Activated naive CD4-positive, alpha-beta T cell treated with anti-CD3 and anti-CD28 coated beads, Interleukin-2, amount 10 ng/mL, durations not matched to agents 7 days and 5 days (primary cell): ENCODE measurements at regions not wholly inside any gene's neighbourhood (a gene's known extent, or its start where the extent isn't known, plus 50 kb on each side); places are given as distances from the start of the nearest gene placed in this dataset.
"Not testable (repeated sequence)": the region's sequence is repeated elsewhere in the genome, so short reads cannot be mapped to it uniquely, and the experiment has no call there.

ENCODE experiments used
- CTCF ChIA-PET: fragments of 350-600 bp; sonication (Branson Sonifier 250); formaldehyde crosslinking; loops from one replicate; lab custom pipeline; 2021; ENCODE audit warnings: antibody characterized with exemption; lab: Charles Lee
- DNase-seq: peaks from one replicate; pipeline ENCODE4 v3.0.0-alpha.2; 2020
- H3K27ac Mint-ChIP-seq: one replicate; pipeline ENCODE4 v1.8.0; 2021; ENCODE audit warnings: mild to moderate bottlenecking, moderate library complexity, mixed read lengths
- H3K27me3 Mint-ChIP-seq: one replicate; pipeline ENCODE4 v1.8.0; 2021; ENCODE audit warnings: mild to moderate bottlenecking, mixed read lengths
- H3K36me3 Mint-ChIP-seq: one replicate; pipeline ENCODE4 v1.8.0; 2021; ENCODE audit warnings: mixed read lengths
- H3K4me1 Mint-ChIP-seq: one replicate; pipeline ENCODE4 v1.8.0; 2021; ENCODE audit warnings: mixed read lengths
- H3K4me3 Mint-ChIP-seq: one replicate; pipeline ENCODE4 v1.8.0; 2021; ENCODE audit warnings: mild to moderate bottlenecking, moderate library complexity, mixed read lengths
- H3K9me3 Mint-ChIP-seq: one replicate; pipeline ENCODE4 v1.8.0; 2021; ENCODE audit warnings: mixed read lengths

DNA sequence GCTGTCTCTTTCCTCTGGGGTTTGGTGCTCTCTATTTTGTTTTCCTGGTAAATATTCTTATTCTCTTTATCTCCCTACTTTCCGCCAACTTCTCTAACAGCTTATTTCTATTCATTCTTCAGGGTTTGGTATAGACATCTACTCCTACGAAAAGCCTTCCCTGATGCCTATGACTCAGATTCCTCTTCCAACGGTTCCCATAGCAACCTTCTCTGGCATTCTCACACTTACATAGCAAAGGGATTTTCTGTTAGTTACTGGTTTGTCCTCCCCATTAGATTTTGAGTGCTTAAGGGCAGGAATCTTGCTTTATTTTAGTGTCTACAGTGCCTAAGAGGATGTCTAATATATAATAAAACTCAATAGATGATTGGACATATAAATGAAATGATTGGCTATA is 407.6 kb upstream of the DEPDC1 start:
- no peaks in the 10 kb centered on the region for H3K36me3 Mint-ChIP-seq
- no peak overlapping the region for H3K27ac Mint-ChIP-seq
- no peaks in the 10 kb centered on the region for H3K27me3 Mint-ChIP-seq

DNA sequence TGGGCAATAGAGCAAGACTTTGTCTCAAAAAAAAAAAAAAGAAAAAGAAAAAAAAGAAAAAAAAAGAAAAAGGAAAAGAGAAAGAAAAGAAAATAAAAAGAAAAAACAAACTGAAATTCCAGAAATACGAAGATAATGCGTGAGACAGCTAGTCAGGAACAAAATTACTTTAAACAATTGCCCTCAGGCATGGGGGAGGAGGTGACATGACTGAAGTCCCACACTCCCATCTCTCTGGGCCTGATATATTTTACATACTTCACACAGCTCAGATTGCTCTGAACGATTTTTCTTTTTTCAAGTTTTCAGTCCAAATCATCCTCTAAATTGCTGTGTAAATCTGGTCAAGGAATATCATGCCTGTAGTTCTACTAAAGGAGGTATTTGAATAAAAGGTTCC is 409.5 kb upstream of the DEPDC1 start:
- CTCF ChIA-PET: no interaction called here
- no peaks in the 10 kb centered on the region for H3K36me3 Mint-ChIP-seq
- no peaks in the 10 kb centered on the region for H3K27me3 Mint-ChIP-seq
- DNase-seq: no peak
- H3K4me1 Mint-ChIP-seq: no peaks in the 10 kb centered on the region
- no peak overlapping the region for H3K4me3 Mint-ChIP-seq
- peaks cover 14% of the 10 kb centered on the region for H3K9me3 Mint-ChIP-seq
- no peak overlapping the region for H3K27ac Mint-ChIP-seq

More for the DNA sequence above, 407.6 kb upstream of the DEPDC1 start:
- H3K9me3 Mint-ChIP-seq: peaks cover 12% of the 10 kb centered on the region
- CTCF ChIA-PET: no interaction called here
- H3K4me3 Mint-ChIP-seq: no peak overlapping the region
- no peaks in the 10 kb centered on the region for H3K4me1 Mint-ChIP-seq
- no peak for DNase-seq

DNA sequence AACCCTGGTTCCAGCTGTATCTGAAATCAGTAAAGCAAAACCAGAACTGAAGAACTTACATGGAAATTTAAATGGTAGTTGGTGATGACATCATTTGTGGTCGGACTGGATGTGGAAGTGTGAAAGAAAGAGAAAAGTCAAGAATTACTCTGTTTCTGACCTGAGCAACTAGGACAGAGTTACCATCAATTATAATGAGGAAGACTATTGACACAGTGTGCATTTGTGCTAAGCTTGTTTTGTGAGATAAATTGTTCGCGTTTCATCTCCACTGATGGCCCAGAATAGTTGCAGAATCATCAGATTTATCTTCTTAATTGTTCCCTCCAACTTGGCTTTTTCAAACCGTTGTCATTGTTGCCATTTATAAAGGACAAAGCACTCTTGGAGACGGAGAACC is 410.6 kb upstream of the DEPDC1 start:
- Mint-ChIP-seq H3K9me3 (peaks cover 14% of the 10 kb centered on the region), H3K4me3 (no peak overlapping the region), H3K27me3 (no peaks in the 10 kb centered on the region), H3K36me3 (no peaks in the 10 kb centered on the region), H3K27ac (no peak overlapping the region), H3K4me1 (no peaks in the 10 kb centered on the region)
- no peak for DNase-seq
- CTCF ChIA-PET: no interaction called here

DNA sequence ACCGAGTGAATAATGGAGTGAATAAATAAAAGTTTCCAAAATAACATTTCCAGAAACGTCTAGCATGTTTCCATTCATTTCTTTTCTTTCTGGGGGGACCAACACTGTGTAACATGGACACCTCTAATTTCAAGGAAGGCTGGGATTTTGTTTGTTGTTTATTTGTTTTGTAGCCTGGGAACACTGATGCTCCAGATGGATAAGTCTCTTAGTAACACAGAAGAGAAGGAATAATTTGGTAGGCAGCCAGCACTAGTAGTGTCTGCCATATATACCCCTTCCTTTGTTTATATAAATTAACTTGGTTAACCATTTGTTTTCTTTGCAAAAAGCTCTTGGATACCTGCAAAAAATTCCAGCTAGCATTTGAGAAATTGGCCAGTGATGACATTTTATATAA is 411.4 kb upstream of the DEPDC1 start:
- Mint-ChIP-seq H3K27ac (no peak overlapping the region), H3K27me3 (no peaks in the 10 kb centered on the region), H3K4me1 (no peaks in the 10 kb centered on the region), H3K4me3 (no peak overlapping the region), H3K9me3 (peaks cover 14% of the 10 kb centered on the region), H3K36me3 (no peaks in the 10 kb centered on the region)
- CTCF ChIA-PET: no interaction called here
- no peak for DNase-seq

DNA sequence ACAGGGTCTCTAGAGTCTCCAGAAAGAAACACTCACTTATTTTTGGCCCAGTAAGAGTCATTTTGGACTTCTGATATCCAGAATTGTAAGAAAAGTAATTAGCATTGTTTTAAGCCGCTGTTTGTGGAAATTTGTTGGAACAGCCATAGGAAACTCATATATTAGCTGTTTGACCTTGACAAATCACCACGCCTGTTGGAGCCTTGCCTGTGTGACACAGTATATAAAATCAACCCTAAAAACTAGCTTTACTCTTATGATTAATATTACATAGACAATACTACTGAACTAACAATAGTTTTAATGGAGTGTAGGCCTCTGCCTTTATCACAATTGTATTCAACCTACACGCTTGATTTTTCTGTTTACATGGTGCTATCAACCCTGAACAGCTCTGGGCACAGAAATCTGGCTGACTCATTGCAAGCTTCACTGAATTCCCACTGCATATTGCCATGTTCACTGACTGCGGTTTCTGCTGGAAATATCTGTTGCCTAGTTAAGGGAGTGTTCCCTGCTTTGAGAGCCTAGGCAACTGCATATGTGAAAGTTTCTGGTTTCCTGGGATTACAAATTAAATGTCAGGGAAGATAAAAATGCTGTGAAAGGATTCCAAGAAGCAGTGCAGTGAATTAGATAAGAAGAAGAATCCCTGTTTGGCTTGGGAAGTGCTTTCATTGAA is 419.5 kb upstream of the DEPDC1 start:
- Mint-ChIP-seq H3K4me3 (no peak overlapping the region), H3K9me3 (peaks cover 4% of the 10 kb centered on the region), H3K27ac (no peak overlapping the region), H3K36me3 (no peaks in the 10 kb centered on the region), H3K4me1 (no peaks in the 10 kb centered on the region), H3K27me3 (no peaks in the 10 kb centered on the region)
- DNase-seq: no peak
- CTCF ChIA-PET: no interaction called here

DNA sequence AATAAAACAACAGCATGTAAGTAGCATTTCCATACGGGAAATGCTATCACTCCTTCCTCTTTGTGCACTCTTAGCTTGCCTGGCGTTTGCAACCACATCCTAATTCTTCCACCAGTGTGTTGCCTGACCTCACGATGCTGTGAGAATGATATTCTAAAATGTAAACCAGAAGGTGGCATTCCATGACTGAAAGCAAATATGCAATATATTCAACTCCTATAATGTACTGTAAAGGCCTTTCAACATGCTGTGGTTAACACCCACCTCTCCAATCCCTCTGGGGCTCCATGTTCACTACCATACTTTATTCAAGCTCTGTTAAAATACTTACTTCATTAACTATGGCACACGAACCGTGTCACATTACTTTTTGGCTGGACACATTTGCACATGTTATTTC is 420.6 kb upstream of the DEPDC1 start:
- Mint-ChIP-seq H3K4me3 (no peak overlapping the region), H3K4me1 (no peaks in the 10 kb centered on the region), H3K27me3 (no peaks in the 10 kb centered on the region), H3K36me3 (no peaks in the 10 kb centered on the region), H3K27ac (no peak overlapping the region), H3K9me3 (peaks cover 4% of the 10 kb centered on the region)
- CTCF ChIA-PET: no interaction called here
- no peak for DNase-seq

DNA sequence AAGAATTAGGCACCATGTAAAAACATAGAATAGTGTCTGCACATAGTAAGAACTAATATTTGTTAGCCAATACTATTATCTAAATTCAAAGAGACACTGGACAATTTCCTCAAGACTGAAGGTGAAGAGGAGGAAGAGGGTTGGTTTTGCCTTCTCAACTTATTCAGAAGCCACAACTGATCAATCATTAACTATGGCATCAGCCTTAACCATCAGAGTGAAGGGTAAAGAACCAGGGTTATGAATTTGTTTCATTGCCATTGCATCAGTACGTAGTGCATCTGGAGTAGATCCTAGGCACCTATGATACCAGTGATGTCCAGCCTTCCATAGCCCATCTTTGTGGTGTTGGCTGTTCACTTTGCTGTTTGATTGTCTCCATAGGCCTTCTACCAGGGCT is 421.7 kb upstream of the DEPDC1 start:
- Mint-ChIP-seq H3K36me3 (no peaks in the 10 kb centered on the region), H3K4me1 (no peaks in the 10 kb centered on the region), H3K4me3 (no peak overlapping the region), H3K27me3 (no peaks in the 10 kb centered on the region), H3K27ac (no peak overlapping the region), H3K9me3 (peaks cover 4% of the 10 kb centered on the region)
- DNase-seq: no peak
- CTCF ChIA-PET: no interaction called here

DNA sequence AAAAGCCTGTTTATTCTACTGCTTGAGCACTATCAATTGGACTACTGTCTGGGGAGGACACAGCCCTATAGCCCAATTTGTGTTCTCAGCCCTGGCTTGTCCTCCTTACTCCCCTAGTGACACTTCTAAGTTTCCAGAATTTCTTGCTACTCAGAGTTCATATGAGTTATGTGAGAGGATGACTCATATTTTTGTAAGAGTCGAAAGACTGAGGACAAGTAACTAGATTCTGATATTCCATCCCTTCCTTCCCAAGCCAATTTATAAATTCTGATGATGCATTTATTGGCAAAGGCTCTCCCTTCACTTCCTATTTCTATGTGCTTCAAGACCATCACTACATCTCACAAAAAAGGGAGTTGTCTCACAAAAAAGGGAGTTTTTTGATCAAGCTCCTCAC is 422.2 kb upstream of the DEPDC1 start:
- Mint-ChIP-seq H3K27ac (no peak overlapping the region), H3K4me3 (no peak overlapping the region), H3K36me3 (no peaks in the 10 kb centered on the region), H3K27me3 (no peaks in the 10 kb centered on the region), H3K4me1 (no peaks in the 10 kb centered on the region), H3K9me3 (peaks cover 4% of the 10 kb centered on the region)
- no peak for DNase-seq
- CTCF ChIA-PET: no interaction called here

DNA sequence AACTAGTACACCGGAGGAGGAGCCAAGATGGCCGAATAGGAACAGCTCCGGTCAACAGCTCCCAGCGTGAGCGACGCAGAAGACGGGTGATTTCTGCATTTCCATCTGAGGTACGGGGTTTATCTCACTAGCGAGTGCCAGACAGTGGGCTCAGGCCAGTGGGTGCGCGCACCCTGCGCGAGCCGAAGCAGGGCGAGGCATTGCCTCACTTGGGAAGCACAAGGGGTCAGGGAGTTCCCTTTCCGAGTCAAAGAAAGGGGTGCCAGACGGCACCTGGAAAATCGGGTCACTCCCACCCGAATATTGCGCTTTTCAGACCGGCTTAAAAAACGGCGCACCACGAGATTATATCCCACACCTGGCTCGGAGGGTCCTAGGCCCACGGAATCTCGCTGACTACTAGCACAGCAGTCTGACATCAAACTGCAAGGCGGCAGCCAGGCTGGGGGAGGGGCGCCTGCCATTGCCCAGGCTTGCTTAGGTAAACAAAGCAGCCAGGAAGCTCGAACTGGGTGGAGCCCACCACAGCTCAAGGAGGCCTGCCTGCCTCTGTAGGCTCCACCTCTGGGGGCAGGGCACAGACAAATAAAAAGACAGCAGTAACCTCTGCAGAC is 426.7 kb upstream of the DEPDC1 start:
- H3K4me1 Mint-ChIP-seq, DNase-seq, H3K4me3 Mint-ChIP-seq, H3K27ac Mint-ChIP-seq, H3K27me3 Mint-ChIP-seq, H3K9me3 Mint-ChIP-seq, CTCF ChIA-PET, H3K36me3 Mint-ChIP-seq: not testable (repeated sequence)

DNA sequence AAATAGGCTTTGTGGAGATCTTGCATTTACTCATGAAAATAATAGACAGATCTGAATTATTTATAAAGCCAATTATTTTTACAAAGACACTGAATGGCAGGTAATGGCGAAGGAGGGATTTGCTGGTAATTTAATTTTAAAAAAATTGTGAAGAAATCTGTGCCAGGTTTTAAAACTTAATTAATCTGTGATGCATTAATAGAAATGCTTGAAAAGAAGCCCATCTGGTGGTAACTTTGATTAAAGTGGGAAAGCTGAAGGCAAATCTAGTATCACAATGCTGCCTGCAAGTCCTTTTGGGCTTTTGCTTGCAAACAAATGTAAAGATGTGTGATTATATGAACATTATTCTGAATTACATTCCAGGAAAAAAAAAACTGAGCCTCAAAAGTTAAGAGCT is 433.2 kb upstream of the DEPDC1 start:
- Mint-ChIP-seq H3K27ac (no peak overlapping the region), H3K27me3 (no peaks in the 10 kb centered on the region), H3K36me3 (no peaks in the 10 kb centered on the region), H3K4me1 (no peaks in the 10 kb centered on the region), H3K4me3 (no peak overlapping the region), H3K9me3 (no peaks in the 10 kb centered on the region)
- CTCF ChIA-PET: interaction anchor here (0.6 kb wide), 1 partner anchor 310 kb away, joined by 3 read pairs; no protein-coding TSS in a partner anchor
- DNase-seq: no peak

DNA sequence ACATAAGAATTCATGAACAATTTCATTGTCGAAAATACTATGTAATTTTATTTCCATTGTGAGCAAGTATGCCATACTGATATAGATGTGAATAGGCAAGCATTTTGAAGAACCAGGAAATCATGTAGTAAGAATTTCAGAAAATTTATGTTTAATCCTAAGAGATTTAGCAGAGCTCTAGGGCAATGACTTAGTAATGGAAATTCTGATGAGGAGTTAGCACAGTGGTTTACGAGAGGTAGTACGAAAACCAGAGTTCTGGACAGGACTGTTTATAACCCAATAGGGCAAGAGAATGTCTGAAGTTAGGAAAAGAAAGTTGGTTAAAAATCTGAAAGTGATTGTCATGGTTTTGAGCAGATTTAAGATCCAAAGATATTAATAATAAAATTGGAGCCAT is 439.6 kb upstream of the DEPDC1 start:
- Mint-ChIP-seq H3K27ac (no peak overlapping the region), H3K4me1 (no peaks in the 10 kb centered on the region), H3K9me3 (peaks cover 2% of the 10 kb centered on the region), H3K36me3 (no peaks in the 10 kb centered on the region), H3K27me3 (no peaks in the 10 kb centered on the region), H3K4me3 (no peak overlapping the region)
- no peak for DNase-seq
- CTCF ChIA-PET: no interaction called here

DNA sequence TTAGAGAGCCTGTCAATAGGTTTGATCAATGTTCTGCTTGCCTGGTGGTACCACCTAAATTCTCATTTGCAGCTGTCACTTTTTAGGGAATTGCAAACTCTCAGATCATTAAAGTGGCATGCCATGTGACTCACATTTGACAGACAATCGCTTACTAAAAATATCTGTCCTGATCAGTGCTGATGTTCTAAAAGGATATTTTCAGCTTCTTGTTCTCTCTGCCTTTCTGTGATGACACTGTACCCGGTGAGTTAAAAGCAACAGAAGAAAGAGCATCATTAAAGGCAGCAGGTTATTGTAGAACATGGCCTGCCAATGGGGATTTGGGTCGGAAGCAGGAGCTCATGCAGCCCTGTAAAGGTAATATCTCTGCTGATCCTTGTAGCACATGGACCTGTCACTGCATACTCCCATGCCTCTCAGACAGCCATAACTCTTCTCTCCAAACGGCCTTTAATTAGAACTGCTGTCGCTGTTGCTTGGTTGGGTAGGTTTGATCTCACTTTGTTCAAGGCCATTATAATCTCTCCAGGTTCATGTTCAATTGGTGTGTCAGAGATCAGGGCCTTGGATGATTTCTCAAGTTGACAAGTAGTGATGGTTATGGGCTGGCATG is 441.3 kb upstream of the DEPDC1 start:
- H3K27me3 Mint-ChIP-seq: no peaks in the 10 kb centered on the region
- no peak overlapping the region for H3K4me3 Mint-ChIP-seq
- no peak for DNase-seq
- no peaks in the 10 kb centered on the region for H3K4me1 Mint-ChIP-seq
- H3K36me3 Mint-ChIP-seq: no peaks in the 10 kb centered on the region
- H3K27ac Mint-ChIP-seq: no peak overlapping the region
- CTCF ChIA-PET: no interaction called here
- peaks cover 2% of the 10 kb centered on the region for H3K9me3 Mint-ChIP-seq

DNA sequence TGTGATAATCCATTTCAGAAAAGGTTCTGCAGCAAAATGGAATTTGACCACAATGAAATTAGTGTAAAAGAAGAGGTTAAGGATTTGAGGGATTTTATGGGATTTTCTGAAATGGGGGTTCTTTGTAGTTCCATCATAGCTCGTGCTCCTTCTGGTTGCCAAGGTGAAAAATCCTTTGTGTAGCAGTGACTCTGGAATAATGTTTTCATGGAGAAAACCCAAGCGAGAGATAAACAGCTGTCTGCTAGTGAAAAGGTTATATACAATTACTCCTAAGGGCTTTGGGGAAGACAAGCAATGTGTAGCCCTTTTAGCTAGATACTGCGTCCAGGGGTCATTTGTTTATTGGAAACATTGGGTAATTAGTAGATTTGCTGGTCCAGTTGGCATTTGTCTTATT is 453.2 kb upstream of the DEPDC1 start:
- no peak overlapping the region for H3K4me3 Mint-ChIP-seq
- H3K27ac Mint-ChIP-seq: no peak overlapping the region
- DNase-seq: no peak
- H3K9me3 Mint-ChIP-seq: peaks cover 2% of the 10 kb centered on the region
- H3K4me1 Mint-ChIP-seq: no peaks in the 10 kb centered on the region
- H3K36me3 Mint-ChIP-seq: no peaks in the 10 kb centered on the region
- no peaks in the 10 kb centered on the region for H3K27me3 Mint-ChIP-seq
- CTCF ChIA-PET: no interaction called here

DNA sequence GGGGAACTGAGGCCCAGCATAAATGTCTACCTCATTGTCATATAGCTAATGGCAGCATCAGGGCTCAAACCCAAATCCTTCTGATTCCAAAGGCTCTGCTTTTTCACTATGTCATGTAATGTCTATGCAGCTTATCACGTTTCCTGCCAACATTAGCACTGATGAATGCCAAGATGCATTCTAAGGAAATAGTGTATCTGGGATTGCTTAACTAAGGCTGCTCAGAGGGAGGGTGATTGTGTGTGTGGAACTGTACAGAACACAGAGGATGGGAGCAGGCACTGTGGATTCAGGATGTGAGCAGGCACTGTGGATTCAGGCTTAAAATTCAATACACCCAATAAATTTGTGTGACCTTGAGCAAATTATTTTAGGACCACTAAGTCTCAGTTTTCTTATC is 456.4 kb upstream of the DEPDC1 start:
- Mint-ChIP-seq H3K27me3 (no peaks in the 10 kb centered on the region), H3K9me3 (peaks cover 2% of the 10 kb centered on the region), H3K4me3 (no peak overlapping the region), H3K36me3 (no peaks in the 10 kb centered on the region), H3K27ac (no peak overlapping the region), H3K4me1 (no peaks in the 10 kb centered on the region)
- CTCF ChIA-PET: no interaction called here
- no peak for DNase-seq

DNA sequence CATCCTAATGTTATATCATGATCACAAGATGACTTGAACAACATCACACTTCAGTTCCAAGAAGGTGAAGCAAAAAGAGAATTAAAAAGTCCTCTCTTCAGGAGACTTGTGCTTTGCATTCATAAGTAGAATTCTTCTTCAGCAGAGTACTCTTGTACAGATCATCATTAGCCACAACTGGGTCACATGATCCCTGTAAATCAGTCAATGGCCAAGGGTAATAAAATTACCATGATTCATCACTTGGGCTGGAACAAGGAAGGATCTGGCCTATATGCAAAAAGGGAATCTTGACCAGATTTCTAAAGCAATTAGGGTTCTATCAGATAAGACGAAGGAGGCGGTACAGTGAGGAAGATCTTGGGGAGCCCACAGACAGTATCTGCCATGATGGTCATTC is 458.0 kb upstream of the DEPDC1 start:
- no peak overlapping the region for H3K4me3 Mint-ChIP-seq
- no peaks in the 10 kb centered on the region for H3K27me3 Mint-ChIP-seq
- no peak for DNase-seq
- no peaks in the 10 kb centered on the region for H3K36me3 Mint-ChIP-seq
- CTCF ChIA-PET: no interaction called here
- no peaks in the 10 kb centered on the region for H3K4me1 Mint-ChIP-seq
- H3K9me3 Mint-ChIP-seq: peaks cover 2% of the 10 kb centered on the region
- no peak overlapping the region for H3K27ac Mint-ChIP-seq
